Keratinocyte (primary cell): ENCODE measurements at regions not wholly inside any gene's neighbourhood (a gene's known extent, or its start where the extent isn't known, plus 50 kb on each side); places are given as distances from the start of the nearest gene placed in this dataset.

ENCODE experiments used
- DNase-seq: peaks from one replicate; pipeline ENCODE4 v3.0.0-alpha.2; 2011; ENCODE audit warnings: low read depth, missing footprints, low spot score
- FAIRE-seq: peaks from 2 replicates; lab custom pipeline; 2011; peaks lifted over from hg19 to GRCh38; lab: Jason Lieb, UNC
- H2AFZ ChIP-seq: 2 replicates; pipeline ENCODE4 v1.6.0; 2012; ENCODE audit warnings: low read length, control low read depth, inconsistent platforms; ENCODE audit not compliant: control insufficient read depth
- H3K27ac ChIP-seq: 2 replicates; pipeline ENCODE4 v1.5.1; 2011; ENCODE audit warnings: low read length; ENCODE audit not compliant: control insufficient read depth, insufficient read depth
- H3K27me3 ChIP-seq: 3 replicates; pipeline ENCODE4 v1.6.0; 2011; ENCODE audit warnings: low read length; ENCODE audit not compliant: control insufficient read depth, insufficient read depth; ENCODE audit errors: extremely low read depth
- H3K36me3 ChIP-seq, 2 experiments: 2 replicates in 1 of 2; 3 replicates in 1 of 2; pipeline ENCODE4 v1.5.1; 2011; ENCODE audit warnings: low read length in 2 of 2, mild to moderate bottlenecking in 1 of 2; ENCODE audit not compliant: control insufficient read depth in 2 of 2, insufficient read depth in 2 of 2; ENCODE audit errors: extremely low read depth in 1 of 2
- H3K4me1 ChIP-seq: 3 replicates; pipeline ENCODE4 v1.5.1; 2011; ENCODE audit warnings: low read length; ENCODE audit not compliant: control insufficient read depth, insufficient read depth; ENCODE audit errors: extremely low read depth
- H3K4me2 ChIP-seq: 3 replicates; pipeline ENCODE4 v1.6.0; 2011; ENCODE audit warnings: low read depth, low read length; ENCODE audit not compliant: control insufficient read depth, insufficient read depth; ENCODE audit errors: extremely low read depth
- H3K4me3 ChIP-seq, 3 experiments: fragments of 200-600 bp in 1 of 3; sonication (generic) in 1 of 3; 2 replicates in 2 of 3; 3 replicates in 1 of 3; pipeline ENCODE4 v1.5.1; 2011 to 2016; ENCODE audit warnings: low read length in 3 of 3, mild to moderate bottlenecking in 3 of 3, control low read depth in 2 of 3, inconsistent platforms in 1 of 3, low read depth in 1 of 3, mixed read lengths in 1 of 3, mixed run types in 1 of 3, moderate library complexity in 1 of 3; ENCODE audit not compliant: control insufficient read depth in 2 of 3, insufficient read depth in 2 of 3; ENCODE audit errors: extremely low read depth in 1 of 3
- H3K79me2 ChIP-seq: 2 replicates; pipeline ENCODE4 v1.6.0; 2012; ENCODE audit warnings: low read length; ENCODE audit not compliant: control insufficient read depth, insufficient read depth
- H3K9ac ChIP-seq: 3 replicates; pipeline ENCODE4 v1.6.0; 2011; ENCODE audit warnings: low read length; ENCODE audit not compliant: control insufficient read depth, insufficient read depth; ENCODE audit errors: extremely low read depth
- H3K9me1 ChIP-seq: 3 replicates; pipeline ENCODE4 v1.6.0; 2011; ENCODE audit warnings: low read length; ENCODE audit not compliant: control insufficient read depth, insufficient read depth; ENCODE audit errors: extremely low read depth
- H3K9me3 ChIP-seq: 2 replicates; pipeline ENCODE4 v1.5.1; 2012; ENCODE audit warnings: low read depth, low read length; ENCODE audit not compliant: control insufficient read depth
- H4K20me1 ChIP-seq: 3 replicates; pipeline ENCODE4 v1.6.0; 2011; ENCODE audit warnings: low read length; ENCODE audit not compliant: control insufficient read depth, insufficient read depth; ENCODE audit errors: extremely low read depth
- CTCF ChIP-seq, 3 experiments: IDR thresholded peaks in 1 of 3; conservative IDR thresholded peaks in 1 of 3; optimal IDR thresholded peaks in 1 of 3; 2 replicates in 2 of 3; 3 replicates in 1 of 3; pipeline versions ENCODE3 to v1.5.1; 2011; ENCODE audit warnings: low read length in 3 of 3, mild to moderate bottlenecking in 3 of 3, moderate library complexity in 2 of 3, control low read depth in 1 of 3, inconsistent platforms in 1 of 3; ENCODE audit not compliant: insufficient read depth in 2 of 3; ENCODE audit errors: extremely low read depth in 1 of 3
- EZH2 ChIP-seq: IDR thresholded peaks from one replicate; pipeline ENCODE4 v1.6.1; 2012; ENCODE audit warnings: inconsistent platforms, mild to moderate bottlenecking, low read length, moderate library complexity
- dilution Hi-C: fragments of 300-500 bp; cut with MboI; formaldehyde crosslinking; loops from one replicate; pipeline ENCODE4 v1.7.0; 2020; ENCODE audit warnings: low sequenced_read_pairs; ENCODE audit not compliant: extremely low pct_ligation_motif_present

GRCh38 chr14:89489761-89490437, 72.9 kb upstream of the FOXN3 start:
- no peaks in the 10 kb centered on the region for H3K79me2 ChIP-seq
- DNase-seq (no peak), FAIRE-seq (no peak)
- H3K9me1 ChIP-seq: no peaks in the 10 kb centered on the region
- dilution Hi-C loops: no loop called here
- H3K36me3 ChIP-seq: no peaks in the 10 kb centered on the region
- peak overlapping the region; percentile 46 for H3K4me2 ChIP-seq
- H4K20me1 ChIP-seq: no peaks in the 10 kb centered on the region
- no peak overlapping the region for H3K27ac ChIP-seq
- H3K9ac ChIP-seq: no peak overlapping the region
- peaks cover 3% of the 10 kb centered on the region for H3K4me1 ChIP-seq
- H3K9me3 ChIP-seq: no peaks in the 10 kb centered on the region
- peak overlapping the region in 1 of 3 experiments; percentile 8 for H3K4me3 ChIP-seq
- H3K27me3 ChIP-seq: no peaks in the 10 kb centered on the region
- H2AFZ ChIP-seq: peak overlapping the region; percentile 39
- TF ChIP-seq EZH2: no peak
- TF ChIP-seq CTCF (optimal IDR thresholded peaks at IDR 0.05 in 1 of 3, IDR thresholded peaks at IDR 0.05 in 1 of 3, conservative IDR thresholded peaks at IDR 0.05 in 1 of 3; ENCODE audit: extremely low read depth in 1 of 3, insufficient read depth in 2 of 3, low read length in 3 of 3): no peak

- H3K4me2 ChIP-seq: no peak overlapping the region
- H3K27ac ChIP-seq: no peak overlapping the region
- no peaks in the 10 kb centered on the region for H3K36me3 ChIP-seq
- dilution Hi-C loops: no loop called here
- H3K9ac ChIP-seq: no peak overlapping the region
- DNase-seq (no peak), FAIRE-seq (no peak)
- H3K27me3 ChIP-seq: no peaks in the 10 kb centered on the region
- H2AFZ ChIP-seq: no peak overlapping the region
- peaks cover 3% of the 10 kb centered on the region for H3K4me1 ChIP-seq
- H4K20me1 ChIP-seq: no peaks in the 10 kb centered on the region
- no peaks in the 10 kb centered on the region for H3K79me2 ChIP-seq
- H3K4me3 ChIP-seq: no peak overlapping the region
- H3K9me1 ChIP-seq: no peaks in the 10 kb centered on the region
- no peak for TF ChIP-seq EZH2
- no peak for TF ChIP-seq CTCF (optimal IDR thresholded peaks at IDR 0.05 in 1 of 3, IDR thresholded peaks at IDR 0.05 in 1 of 3, conservative IDR thresholded peaks at IDR 0.05 in 1 of 3; ENCODE audit: extremely low read depth in 1 of 3, insufficient read depth in 2 of 3, low read length in 3 of 3)
- no peaks in the 10 kb centered on the region for H3K9me3 ChIP-seq
These were observed 69.9 kb upstream of the FOXN3 start for GRCh38 chr14:89486961-89487360.
